ENCODE measurements at regions not wholly inside any gene's neighbourhood (a gene's known extent, or its start where the extent isn't known, plus 50 kb on each side); places are given as distances from the start of the nearest gene placed in this dataset.
A peak's percentile ranks its signal among the peaks of the same experiment; 100 is the strongest.

DNA sequence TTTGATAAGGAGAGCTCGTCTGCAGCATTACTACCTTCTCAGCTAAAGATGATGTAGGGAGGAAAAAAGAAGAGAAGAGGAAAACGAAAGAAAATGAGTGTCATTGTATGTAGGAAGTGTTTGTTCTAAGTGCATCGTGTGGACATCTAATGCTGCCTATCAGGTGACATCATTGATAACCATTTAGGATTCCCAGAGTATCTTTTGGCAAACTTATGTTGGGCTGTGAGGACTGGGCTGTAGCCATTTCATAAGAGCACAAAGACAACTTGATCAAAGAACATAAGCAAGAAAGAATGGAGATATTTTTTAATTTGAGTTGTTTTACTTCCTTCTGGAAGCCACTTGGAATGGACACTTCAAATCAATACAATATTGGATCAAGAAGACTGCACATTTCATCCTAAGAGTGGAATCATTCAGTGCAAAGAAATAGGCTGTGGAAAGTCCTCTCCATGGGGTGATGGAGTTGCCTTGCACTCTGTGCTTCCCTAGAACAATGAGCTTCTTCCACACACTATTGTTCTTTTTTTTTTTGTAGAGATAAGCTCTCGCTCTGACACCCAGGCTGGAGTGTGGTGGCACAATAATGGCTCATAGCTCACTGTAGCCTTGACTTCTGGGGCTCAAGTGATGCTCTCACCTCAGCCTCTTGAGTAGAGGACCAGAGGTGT, 52.4 kb upstream of the UBL3 start:
- H3K27me3 Mint-ChIP-seq (ENCODE audit: low read depth): peaks cover 2% of the 10 kb centered on the region
- ATAC-seq: no peak
- DNase-seq: no peak

DNA sequence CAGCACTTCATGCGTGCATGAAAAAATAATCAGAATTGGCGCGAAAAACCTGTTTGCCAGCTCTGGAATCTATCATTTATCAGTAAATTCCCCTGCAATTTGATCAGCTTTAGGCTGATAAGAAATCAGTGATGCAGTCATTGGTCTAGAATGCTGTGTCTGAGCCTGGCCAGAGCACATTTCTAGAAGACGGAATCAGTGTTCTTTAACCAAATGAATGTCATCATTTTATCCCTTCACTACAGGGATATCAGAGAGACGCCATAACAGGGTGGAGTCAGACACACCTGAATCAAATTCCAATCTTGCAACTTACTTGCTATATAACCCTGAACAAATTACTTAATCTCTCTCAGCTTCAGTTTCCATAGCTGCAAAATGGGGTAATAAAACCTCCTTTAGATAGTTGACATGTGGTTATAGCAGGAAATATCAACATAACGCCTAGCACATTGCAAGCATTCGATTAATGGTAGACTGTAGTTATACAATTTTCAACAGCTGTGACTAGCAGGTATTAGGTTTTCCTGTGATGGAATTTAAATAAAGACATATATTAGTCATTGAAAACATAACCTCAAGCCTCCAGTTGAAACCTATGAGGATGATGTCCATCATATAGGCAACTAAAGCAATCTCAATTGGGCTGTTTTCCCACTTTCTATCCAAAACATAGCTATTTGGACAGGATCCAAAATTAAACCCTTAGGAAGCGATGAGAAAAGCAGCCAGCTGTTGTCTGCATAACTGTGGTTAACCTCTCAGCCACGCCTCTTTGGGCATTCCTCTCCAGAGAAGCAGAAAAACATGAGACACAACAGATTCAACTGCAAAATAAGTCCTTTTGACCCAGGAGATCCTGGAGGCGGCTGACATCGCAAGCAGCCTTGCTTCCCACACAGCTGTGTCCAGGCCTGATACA, 51.6 kb upstream of the UBL3 start:
- Mint-ChIP-seq H3K36me3 (ENCODE audit: insufficient read depth) (no peaks in the 10 kb centered on the region), H3K9me3 (no peaks in the 10 kb centered on the region), H3K4me3 (peak overlapping the region; percentile 70), H3K4me1 (ENCODE audit: low read depth) (peaks cover 26% of the 10 kb centered on the region), H3K27me3 (ENCODE audit: low read depth) (peaks cover 2% of the 10 kb centered on the region)
- peak; percentile 14 for DNase-seq
- peak; percentile 69 to 80 for ATAC-seq

More for the DNA sequence above, 52.4 kb upstream of the UBL3 start:
- Mint-ChIP-seq H3K4me1 (ENCODE audit: low read depth) (peaks cover 26% of the 10 kb centered on the region), H3K4me3 (peak overlapping the region; percentile 70), H3K36me3 (ENCODE audit: insufficient read depth) (no peaks in the 10 kb centered on the region), H3K9me3 (no peaks in the 10 kb centered on the region)

All from activated T-cell treated with anti-CD3 and anti-CD28 coated beads, Interleukin-2, amount 50 U/mL, for 4 hours (primary cell).